MM.1S (cell line): ENCODE measurements at regions not wholly inside any gene's neighbourhood (a gene's known extent, or its start where the extent isn't known, plus 50 kb on each side); places are given as distances from the start of the nearest gene placed in this dataset.

Experiments
- DNase-seq: peaks from one replicate; pipeline ENCODE4 v3.0.0-alpha.2; 2015
- H2AFZ ChIP-seq: fragments of 300-600 bp; sonication (generic); 2 replicates; pipeline ENCODE4 v1.6.0; 2016; ENCODE audit warnings: antibody characterized with exemption, low read length
- H3F3A ChIP-seq: fragments of 300-600 bp; sonication (generic); 2 replicates; pipeline ENCODE4 v1.6.1; 2016; ENCODE audit warnings: mild to moderate bottlenecking, antibody characterized with exemption, low read length, moderate library complexity, mixed read lengths; ENCODE audit not compliant: insufficient read depth
- H3K27ac ChIP-seq: fragments of 300-600 bp; sonication (generic); 2 replicates; pipeline ENCODE4 v1.5.1; 2016; ENCODE audit warnings: mild to moderate bottlenecking, low read length
- H3K27me3 ChIP-seq: fragments of 300-600 bp; sonication (generic); replicated peaks from 2 replicates; pipeline ENCODE4 v1.6.0; 2016; ENCODE audit warnings: low read length; ENCODE audit not compliant: insufficient read depth
- H3K36me3 ChIP-seq: fragments of 300-600 bp; sonication (generic); replicated peaks from 2 replicates; pipeline ENCODE4 v1.6.1; 2016; ENCODE audit warnings: mild to moderate bottlenecking, low read length, mixed read lengths; ENCODE audit not compliant: insufficient read depth
- H3K4me1 ChIP-seq: fragments of 300-600 bp; sonication (generic); 2 replicates; pipeline ENCODE4 v1.6.1; 2016; ENCODE audit warnings: low read length, mixed read lengths
- H3K4me2 ChIP-seq: fragments of 300-600 bp; sonication (generic); 2 replicates; pipeline ENCODE4 v1.6.0; 2016; ENCODE audit warnings: low read depth, low read length
- H3K4me3 ChIP-seq: fragments of 300-600 bp; sonication (generic); 2 replicates; pipeline ENCODE4 v1.5.1; 2016; ENCODE audit warnings: low read length, mixed read lengths
- H3K79me2 ChIP-seq: fragments of 300-600 bp; sonication (generic); 2 replicates; pipeline ENCODE4 v1.6.1; 2016; ENCODE audit warnings: mixed run types, low read length, mixed read lengths
- H3K9ac ChIP-seq: fragments of 300-600 bp; sonication (generic); 2 replicates; pipeline ENCODE4 v1.6.1; 2016; ENCODE audit warnings: low read length, mixed read lengths
- H3K9me2 ChIP-seq: fragments of 300-600 bp; sonication (generic); replicated peaks from 2 replicates; pipeline ENCODE4 v1.6.1; 2016; ENCODE audit warnings: mild to moderate bottlenecking, low read length, mixed read lengths; ENCODE audit not compliant: insufficient read depth
- H3K9me3 ChIP-seq: fragments of 300-600 bp; sonication (generic); replicated peaks from 2 replicates; pipeline ENCODE4 v1.6.1; 2016; ENCODE audit warnings: mild to moderate bottlenecking, low read length, mixed read lengths; ENCODE audit not compliant: insufficient read depth
- H4K20me1 ChIP-seq: fragments of 300-600 bp; sonication (generic); 2 replicates; pipeline ENCODE4 v1.6.1; 2016; ENCODE audit warnings: mild to moderate bottlenecking, low read length, moderate library complexity, mixed read lengths; ENCODE audit not compliant: insufficient read depth
- EZH2 ChIP-seq: fragments of 300-600 bp; sonication (generic); optimal IDR thresholded peaks from 2 replicates; pipeline ENCODE3; 2017; ENCODE audit warnings: low read depth, mild to moderate bottlenecking, antibody characterized with exemption, low read length, mixed read lengths
- EZH2phosphoT487 ChIP-seq: fragments of 300-600 bp; sonication (generic); IDR thresholded peaks from 2 replicates; pipeline ENCODE4 v1.6.1; 2018; ENCODE audit warnings: antibody characterized with exemption, low read length
- TF ChIP-seq, protein P1 (sequence below): fragments of 300-600 bp; sonication (generic); IDR thresholded peaks from 2 replicates; pipeline ENCODE4 v1.5.1; 2016; ENCODE audit warnings: antibody characterized with exemption, low read length, mixed read lengths

DNA sequence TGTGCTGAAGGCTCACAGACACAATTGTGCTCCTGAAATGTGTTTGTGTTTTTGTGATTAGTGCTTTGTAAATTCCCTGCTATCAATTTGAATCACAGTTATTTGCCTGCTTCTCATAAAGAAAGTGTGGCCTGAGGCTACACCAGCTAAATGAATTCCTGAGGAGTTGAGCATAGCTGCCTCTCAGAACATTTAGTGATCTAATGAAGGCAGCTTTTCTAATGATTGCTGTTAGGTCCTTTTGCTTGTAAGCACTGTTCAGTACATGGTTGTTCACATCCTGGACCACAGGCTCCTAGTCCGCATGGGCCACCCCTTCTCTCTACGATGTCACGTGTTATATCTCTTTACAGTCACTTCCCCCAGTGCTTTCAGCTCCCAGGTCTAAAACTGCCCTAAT, 238.2 kb downstream of the B3GLCT start:
- Histone ChIP-seq H3K9me2 (no peaks in the 10 kb centered on the region), H3K9ac (no peak overlapping the region), H3K79me2 (no peaks in the 10 kb centered on the region), H3K4me3 (no peak overlapping the region), H2AFZ (no peak overlapping the region), H3K27ac (no peak overlapping the region), H3K9me3 (no peaks in the 10 kb centered on the region), H3K4me1 (no peaks in the 10 kb centered on the region), H3F3A (no peaks in the 10 kb centered on the region), H4K20me1 (no peaks in the 10 kb centered on the region), H3K36me3 (no peaks in the 10 kb centered on the region), H3K27me3 (no peaks in the 10 kb centered on the region), H3K4me2 (no peak overlapping the region)
- no peak for DNase-seq
- TF ChIP-seq EZH2, result no peak
- TF ChIP-seq EZH2phosphoT487, result no peak
- TF ChIP-seq, protein P1, sequence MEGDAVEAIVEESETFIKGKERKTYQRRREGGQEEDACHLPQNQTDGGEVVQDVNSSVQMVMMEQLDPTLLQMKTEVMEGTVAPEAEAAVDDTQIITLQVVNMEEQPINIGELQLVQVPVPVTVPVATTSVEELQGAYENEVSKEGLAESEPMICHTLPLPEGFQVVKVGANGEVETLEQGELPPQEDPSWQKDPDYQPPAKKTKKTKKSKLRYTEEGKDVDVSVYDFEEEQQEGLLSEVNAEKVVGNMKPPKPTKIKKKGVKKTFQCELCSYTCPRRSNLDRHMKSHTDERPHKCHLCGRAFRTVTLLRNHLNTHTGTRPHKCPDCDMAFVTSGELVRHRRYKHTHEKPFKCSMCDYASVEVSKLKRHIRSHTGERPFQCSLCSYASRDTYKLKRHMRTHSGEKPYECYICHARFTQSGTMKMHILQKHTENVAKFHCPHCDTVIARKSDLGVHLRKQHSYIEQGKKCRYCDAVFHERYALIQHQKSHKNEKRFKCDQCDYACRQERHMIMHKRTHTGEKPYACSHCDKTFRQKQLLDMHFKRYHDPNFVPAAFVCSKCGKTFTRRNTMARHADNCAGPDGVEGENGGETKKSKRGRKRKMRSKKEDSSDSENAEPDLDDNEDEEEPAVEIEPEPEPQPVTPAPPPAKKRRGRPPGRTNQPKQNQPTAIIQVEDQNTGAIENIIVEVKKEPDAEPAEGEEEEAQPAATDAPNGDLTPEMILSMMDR, result no peak

DNA sequence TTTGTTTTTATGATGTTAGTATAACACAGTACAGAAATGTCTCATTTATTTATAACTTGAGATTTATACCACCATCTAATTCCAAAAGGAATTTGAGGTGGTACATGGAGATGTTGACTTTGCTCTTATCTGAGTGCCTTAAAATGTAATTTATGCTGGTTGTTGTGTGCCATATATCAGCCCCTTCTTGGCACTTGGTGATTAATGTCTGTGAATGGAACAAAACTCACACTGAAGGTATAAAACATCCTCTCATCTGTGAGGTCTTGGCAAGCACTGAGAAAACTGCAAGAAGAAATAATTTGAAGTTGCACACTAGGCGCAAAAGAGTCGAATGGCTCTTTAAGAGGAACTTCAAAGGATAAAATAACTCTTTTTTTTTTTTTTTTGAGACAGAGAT, 240.4 kb downstream of the B3GLCT start:
- no peaks in the 10 kb centered on the region for H3K79me2 ChIP-seq
- no peaks in the 10 kb centered on the region for H3K9me2 ChIP-seq
- no peak overlapping the region for H3K27ac ChIP-seq
- no peaks in the 10 kb centered on the region for H3K36me3 ChIP-seq
- no peaks in the 10 kb centered on the region for H4K20me1 ChIP-seq
- no peak overlapping the region for H3K4me2 ChIP-seq
- H3K4me1 ChIP-seq, result no peaks in the 10 kb centered on the region
- H3K4me3 ChIP-seq, result no peak overlapping the region
- no peaks in the 10 kb centered on the region for H3K27me3 ChIP-seq
- no peak overlapping the region for H2AFZ ChIP-seq
- H3K9me3 ChIP-seq, result no peaks in the 10 kb centered on the region
- no peak overlapping the region for H3K9ac ChIP-seq
- no peak for TF ChIP-seq EZH2
- TF ChIP-seq EZH2phosphoT487, result no peak
- TF ChIP-seq, protein P1, result no peak
- DNase-seq, result no peak
- H3F3A ChIP-seq, result no peaks in the 10 kb centered on the region

DNA sequence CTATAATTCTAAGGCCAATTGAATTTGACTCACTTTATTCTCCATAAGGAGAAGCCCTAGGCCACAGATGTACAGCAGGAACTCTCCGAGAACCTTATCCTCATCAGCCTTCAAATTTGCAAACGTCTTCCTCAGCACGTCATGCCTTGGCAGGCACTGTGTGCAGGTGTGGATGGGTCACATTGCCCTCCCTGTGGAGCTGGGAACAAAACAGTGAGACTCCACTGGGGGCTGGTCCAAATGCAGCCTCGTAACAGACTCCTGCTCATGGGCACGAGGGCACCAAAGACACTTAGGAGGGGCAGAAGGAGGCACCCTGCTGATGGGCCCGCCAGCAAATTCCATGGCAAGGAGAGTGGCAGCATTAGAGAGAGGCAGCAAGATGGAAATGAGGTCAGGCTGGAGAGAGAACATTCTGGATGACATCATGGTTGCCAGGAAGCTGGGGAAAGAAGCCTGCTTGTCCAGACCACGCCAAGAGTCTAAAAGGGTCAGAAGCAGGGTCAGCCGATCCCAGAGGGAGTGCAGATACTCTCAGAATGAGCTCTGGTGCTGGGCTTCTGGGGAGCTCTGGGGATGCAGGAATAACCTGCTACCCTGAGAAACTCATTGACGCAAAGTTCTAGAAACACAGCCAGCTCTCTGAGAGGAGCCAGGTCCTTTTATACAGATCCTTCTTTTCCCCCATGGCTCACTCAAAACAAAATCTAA, 242.2 kb downstream of the B3GLCT start:
- Histone ChIP-seq H3K27ac (no peak overlapping the region), H3K9me3 (no peaks in the 10 kb centered on the region), H2AFZ (no peak overlapping the region), H3K9me2 (no peaks in the 10 kb centered on the region), H3F3A (no peaks in the 10 kb centered on the region), H3K4me1 (no peaks in the 10 kb centered on the region), H4K20me1 (no peaks in the 10 kb centered on the region), H3K9ac (no peak overlapping the region), H3K4me2 (no peak overlapping the region), H3K79me2 (no peaks in the 10 kb centered on the region), H3K4me3 (no peak overlapping the region), H3K36me3 (no peaks in the 10 kb centered on the region), H3K27me3 (no peaks in the 10 kb centered on the region)
- TF ChIP-seq EZH2phosphoT487 (no peak), EZH2 (no peak)
- TF ChIP-seq, protein P1, result no peak
- no peak for DNase-seq
